Astrocyte (in vitro differentiated cells and primary cell): ENCODE measurements at regions not wholly inside any gene's neighbourhood (a gene's known extent, or its start where the extent isn't known, plus 50 kb on each side); places are given as distances from the start of the nearest gene placed in this dataset.

Source experiments
- DNase-seq: peaks from one replicate; pipeline ENCODE4 v3.0.0-alpha.2; 2010; ENCODE audit warnings: low read depth
- FAIRE-seq: peaks from 2 replicates; lab custom pipeline; 2011; peaks lifted over from hg19 to GRCh38; lab: Jason Lieb, UNC
- H2AFZ ChIP-seq: 2 replicates; pipeline ENCODE4 v1.6.0; 2012; ENCODE audit warnings: low read depth, low read length, inconsistent platforms
- H3K27ac ChIP-seq: 2 replicates; pipeline ENCODE4 v1.5.1; 2011; ENCODE audit warnings: low read depth, low read length, inconsistent platforms
- H3K27me3 ChIP-seq: 2 replicates; pipeline ENCODE4 v1.6.0; 2011; ENCODE audit warnings: low read length, inconsistent platforms; ENCODE audit not compliant: insufficient read depth
- H3K36me3 ChIP-seq: 2 replicates; pipeline ENCODE4 v1.5.1; 2011; ENCODE audit warnings: low read length, inconsistent platforms; ENCODE audit not compliant: insufficient read depth
- H3K4me1 ChIP-seq: 2 replicates; pipeline ENCODE4 v1.5.1; 2011; ENCODE audit warnings: low read length, inconsistent platforms; ENCODE audit not compliant: insufficient read depth
- H3K4me2 ChIP-seq: 2 replicates; pipeline ENCODE4 v1.6.0; 2012; ENCODE audit warnings: low read length, inconsistent platforms
- H3K4me3 ChIP-seq: 2 replicates; pipeline ENCODE4 v1.5.1; 2011; ENCODE audit warnings: low read depth, mild to moderate bottlenecking, low read length, inconsistent platforms; ENCODE audit not compliant: insufficient read depth
- H3K79me2 ChIP-seq: 2 replicates; pipeline ENCODE4 v1.6.0; 2012; ENCODE audit warnings: mild to moderate bottlenecking, low read length, inconsistent platforms; ENCODE audit not compliant: insufficient read depth
- H3K9ac ChIP-seq: 2 replicates; pipeline ENCODE4 v1.6.0; 2012; ENCODE audit warnings: mild to moderate bottlenecking, low read length, inconsistent platforms
- H3K9me3 ChIP-seq: 2 replicates; pipeline ENCODE4 v1.5.1; 2012; ENCODE audit warnings: low read depth, mild to moderate bottlenecking, low read length, inconsistent platforms; ENCODE audit not compliant: insufficient read depth
- H4K20me1 ChIP-seq: 2 replicates; pipeline ENCODE4 v1.6.0; 2012; ENCODE audit warnings: low read length, inconsistent platforms; ENCODE audit not compliant: insufficient read depth
- H3K27ac Mint-ChIP-seq: one replicate; pipeline ENCODE4 v1.8.0; 2021; ENCODE audit warnings: mild to moderate bottlenecking, mixed read lengths; ENCODE audit not compliant: unreplicated experiment
- H3K27me3 Mint-ChIP-seq: one replicate; pipeline ENCODE4 v1.8.0; 2021; ENCODE audit warnings: low read depth, mixed read lengths; ENCODE audit not compliant: unreplicated experiment
- H3K36me3 Mint-ChIP-seq: one replicate; pipeline ENCODE4 v1.8.0; 2021; ENCODE audit warnings: low read depth, mixed read lengths; ENCODE audit not compliant: unreplicated experiment
- H3K4me1 Mint-ChIP-seq: one replicate; pipeline ENCODE4 v1.8.0; 2021; ENCODE audit warnings: low read depth, mixed read lengths; ENCODE audit not compliant: unreplicated experiment
- H3K4me3 Mint-ChIP-seq: one replicate; pipeline ENCODE4 v1.8.0; 2021; ENCODE audit warnings: mild to moderate bottlenecking, moderate library complexity, mixed read lengths; ENCODE audit not compliant: unreplicated experiment
- H3K9me3 Mint-ChIP-seq: one replicate; pipeline ENCODE4 v1.8.0; 2021; ENCODE audit warnings: mild to moderate bottlenecking, mixed read lengths; ENCODE audit not compliant: unreplicated experiment
- CTCF ChIP-seq: IDR thresholded peaks from 2 replicates; pipeline ENCODE4 v1.5.1; 2011; ENCODE audit warnings: low read depth, mild to moderate bottlenecking, inconsistent platforms, low read length, moderate library complexity; ENCODE audit not compliant: insufficient read depth
- EZH2 ChIP-seq: IDR thresholded peaks from 2 replicates; pipeline ENCODE4 v1.6.1; 2012; ENCODE audit warnings: mild to moderate bottlenecking, low read length, inconsistent platforms; ENCODE audit not compliant: insufficient read depth

DNA sequence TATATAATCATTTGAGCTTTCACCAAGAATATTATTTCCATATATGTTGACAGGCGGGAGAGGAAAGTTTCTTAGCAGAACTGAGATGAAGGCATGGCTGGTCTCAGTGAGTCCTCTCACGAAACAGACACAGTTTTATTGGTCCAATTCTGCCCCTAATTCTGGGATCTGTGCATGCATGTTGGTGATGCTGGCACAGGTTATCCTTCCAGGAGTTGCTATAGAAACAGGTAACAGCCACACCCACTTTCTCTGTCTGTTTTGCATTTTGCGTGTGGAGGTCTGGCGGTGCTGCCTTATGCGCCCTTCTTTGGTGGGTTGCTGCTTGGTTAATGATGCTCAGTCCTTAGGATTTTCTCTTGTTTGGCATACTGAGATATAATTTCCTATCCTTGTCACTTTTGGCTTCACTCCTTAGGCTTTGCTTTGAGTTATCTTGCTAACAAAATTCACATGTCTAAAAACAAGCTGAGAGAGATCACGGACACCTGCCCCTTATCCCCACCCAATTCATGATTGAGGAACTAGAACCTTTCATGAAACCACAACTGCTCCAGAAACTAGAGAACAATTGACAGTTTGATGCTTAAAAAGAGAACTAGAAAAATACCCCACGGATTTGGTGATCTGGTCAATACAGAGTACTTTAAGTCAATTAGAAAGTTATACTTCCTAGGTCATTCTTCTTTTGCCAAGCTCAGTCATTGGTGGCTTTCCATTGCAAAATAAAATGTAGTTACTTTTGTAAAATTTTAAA lies 189.3 kb downstream of the FAT3 start:
- H3K36me3 ChIP-seq, result no peaks in the 10 kb centered on the region
- H3K4me3 ChIP-seq, result no peak overlapping the region
- Mint-ChIP-seq H3K4me3 (no peak overlapping the region), H3K27ac (no peak overlapping the region), H3K9me3 (no peaks in the 10 kb centered on the region), H3K36me3 (peaks cover 2% of the 10 kb centered on the region), H3K4me1 (peaks cover 11% of the 10 kb centered on the region), H3K27me3 (no peaks in the 10 kb centered on the region)
- H2AFZ ChIP-seq, result no peak overlapping the region
- H4K20me1 ChIP-seq, result no peaks in the 10 kb centered on the region
- FAIRE-seq (no peak), DNase-seq (no peak)
- H3K4me1 ChIP-seq, result no peaks in the 10 kb centered on the region
- H3K27ac ChIP-seq, result no peak overlapping the region
- no peak overlapping the region for H3K4me2 ChIP-seq
- H3K9ac ChIP-seq, result no peak overlapping the region
- H3K79me2 ChIP-seq, result no peaks in the 10 kb centered on the region
- no peaks in the 10 kb centered on the region for H3K27me3 ChIP-seq
- TF ChIP-seq EZH2 (no peak), CTCF (no peak)
- H3K9me3 ChIP-seq, result no peaks in the 10 kb centered on the region

DNA sequence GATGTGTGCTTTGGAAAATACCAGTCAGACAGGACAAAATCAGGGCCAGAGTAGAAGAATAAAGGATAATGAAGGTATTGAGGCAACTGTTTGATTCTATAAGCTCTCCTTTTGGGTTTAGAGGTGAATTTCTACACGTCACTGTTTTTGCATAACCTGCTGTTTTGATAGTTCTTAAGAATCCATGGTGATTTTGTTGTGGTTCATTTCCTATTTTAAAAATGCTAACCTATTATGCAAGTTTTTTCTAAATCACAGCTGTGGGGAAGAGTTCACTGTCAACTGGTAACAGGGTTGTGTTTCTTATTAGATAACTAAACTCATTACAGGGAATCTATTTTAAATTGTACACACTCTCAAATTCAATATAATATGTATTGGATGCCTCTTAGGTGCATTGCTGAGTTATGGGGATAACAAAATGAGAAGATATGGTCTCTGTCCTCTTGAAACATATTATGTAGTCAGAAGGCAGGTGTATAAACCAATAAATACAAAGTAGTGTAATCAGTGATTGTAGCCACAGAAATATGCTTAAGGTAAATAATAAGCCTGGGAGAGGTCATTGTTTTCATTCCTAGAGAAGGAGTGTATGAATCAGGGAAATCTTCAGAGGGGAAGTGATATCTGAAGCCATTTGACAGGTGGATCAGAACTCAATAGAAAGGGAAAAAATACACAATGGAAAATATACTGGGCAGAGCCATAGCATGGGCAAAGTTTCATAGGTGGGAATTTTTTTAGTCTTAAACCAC lies 192.5 kb downstream of the FAT3 start:
- H3K27ac Mint-ChIP-seq, result no peak overlapping the region
- Histone ChIP-seq H3K9ac (no peak overlapping the region), H3K4me3 (no peak overlapping the region), H3K4me2 (no peak overlapping the region), H3K27ac (no peak overlapping the region), H3K4me1 (no peaks in the 10 kb centered on the region), H4K20me1 (no peaks in the 10 kb centered on the region), H3K27me3 (no peaks in the 10 kb centered on the region), H3K79me2 (no peaks in the 10 kb centered on the region), H3K9me3 (no peaks in the 10 kb centered on the region), H2AFZ (no peak overlapping the region), H3K36me3 (no peaks in the 10 kb centered on the region)
- FAIRE-seq (no peak), DNase-seq (no peak)
- peaks cover 2% of the 10 kb centered on the region for H3K36me3 Mint-ChIP-seq
- H3K4me3 Mint-ChIP-seq, result no peak overlapping the region
- no peak for TF ChIP-seq CTCF
- TF ChIP-seq EZH2, result no peak
- H3K27me3 Mint-ChIP-seq, result no peaks in the 10 kb centered on the region
- H3K4me1 Mint-ChIP-seq, result no peaks in the 10 kb centered on the region
- H3K9me3 Mint-ChIP-seq, result no peaks in the 10 kb centered on the region
